HG02763 (cell line): ENCODE measurements at regions not wholly inside any gene's neighbourhood (a gene's known extent, or its start where the extent isn't known, plus 50 kb on each side); places are given as distances from the start of the nearest gene placed in this dataset.
"Not testable (repeated sequence)": the region's sequence is repeated elsewhere in the genome, so short reads cannot be mapped to it uniquely, and the experiment has no call there.

ENCODE experiments used
- ATAC-seq: cut with Tn5 transposase; IDR thresholded peaks from one replicate; pipeline ENCODE4 v1.9.1; 2021; ENCODE audit warnings: mild to moderate bottlenecking, moderate library complexity; ENCODE audit not compliant: unreplicated experiment

DNA sequence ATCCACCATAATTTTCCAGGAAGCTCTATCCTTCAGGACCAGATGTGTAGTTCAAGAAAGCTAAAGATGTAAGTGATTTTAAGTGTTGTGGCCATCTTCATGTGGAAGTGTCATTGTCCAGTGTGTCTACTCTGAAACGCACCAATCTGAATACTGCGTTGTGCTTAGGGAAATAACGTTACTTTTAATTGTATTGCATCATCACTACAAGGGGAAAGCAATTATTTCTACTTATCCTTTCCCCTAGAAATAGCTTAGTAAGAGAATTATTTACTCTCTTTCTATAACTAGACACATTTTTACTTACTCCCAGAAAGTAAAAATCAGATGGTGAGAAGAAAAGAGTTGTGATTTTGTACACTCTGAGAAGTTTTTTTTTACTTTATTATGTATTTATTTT lies 102.4 kb upstream of the DLGAP1 start:
- no peak for ATAC-seq

DNA sequence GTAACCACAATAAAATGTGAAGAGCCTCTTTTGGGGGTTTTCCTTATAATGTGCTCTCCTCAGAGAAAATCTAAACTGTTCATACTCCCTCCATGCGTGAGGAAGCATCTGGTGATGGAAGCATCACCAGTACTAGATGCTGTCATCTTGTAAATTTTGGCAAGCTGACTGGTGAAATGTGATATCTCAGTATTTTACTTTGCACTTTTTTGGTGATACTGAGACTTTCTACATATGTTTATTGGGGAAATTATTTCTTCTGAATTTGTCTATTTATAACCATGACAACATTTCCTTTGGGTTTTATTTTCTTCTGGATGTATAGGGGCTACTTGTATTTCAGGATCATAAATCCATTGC lies 95.9 kb upstream of the DLGAP1 start:
- ATAC-seq, result no peak

DNA sequence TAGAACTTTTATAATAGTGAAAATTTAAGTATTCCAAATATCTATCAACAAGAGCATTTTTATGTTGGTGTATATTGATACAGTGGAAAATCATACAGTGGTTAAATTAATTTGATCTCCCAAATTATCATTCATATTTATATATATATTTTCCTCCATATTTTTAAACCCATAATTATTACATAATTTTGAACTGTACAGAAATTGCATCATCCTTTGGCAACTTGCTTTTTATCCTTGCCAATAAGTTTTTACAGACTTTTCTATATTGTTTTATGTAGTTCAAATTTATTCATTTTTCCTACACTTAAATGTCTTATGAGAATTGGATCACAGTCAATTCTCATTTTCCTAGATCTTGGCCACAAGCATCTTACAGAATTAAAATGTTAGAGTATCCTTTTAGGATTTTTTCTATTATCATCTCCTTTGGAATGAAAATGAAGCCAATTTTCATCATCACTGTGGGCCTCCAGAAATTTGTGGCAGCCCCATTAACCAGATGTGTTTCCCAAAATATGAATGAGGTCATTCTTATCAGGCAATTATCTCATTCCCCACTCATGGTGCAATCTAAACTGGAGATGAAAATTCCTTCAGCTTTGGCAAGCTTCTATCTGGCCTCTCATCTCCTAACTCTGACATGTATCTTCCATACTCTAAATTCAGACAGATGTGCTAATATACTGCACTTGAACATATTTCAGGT lies 94.2 kb upstream of the DLGAP1 start:
- ATAC-seq, result no peak

DNA sequence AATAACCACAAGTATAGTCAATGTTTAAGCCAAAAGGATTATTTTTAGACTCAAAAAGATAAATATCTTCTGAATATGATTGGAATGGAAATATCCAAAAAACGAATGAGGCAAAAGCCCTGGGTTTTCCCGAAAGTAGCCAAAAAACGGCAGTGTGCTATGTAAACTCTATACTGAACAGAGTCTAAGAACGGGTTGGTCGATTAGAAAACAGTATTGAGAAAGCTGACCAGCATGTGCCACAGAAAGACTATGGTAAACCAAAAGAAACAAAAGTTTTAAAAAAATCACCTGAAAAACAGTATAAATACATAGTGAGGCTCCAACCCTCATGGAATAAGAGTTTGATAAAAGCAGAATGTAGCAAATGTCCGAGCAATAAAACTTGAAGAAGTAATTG lies 92.0 kb upstream of the DLGAP1 start:
- ATAC-seq, result no peak

DNA sequence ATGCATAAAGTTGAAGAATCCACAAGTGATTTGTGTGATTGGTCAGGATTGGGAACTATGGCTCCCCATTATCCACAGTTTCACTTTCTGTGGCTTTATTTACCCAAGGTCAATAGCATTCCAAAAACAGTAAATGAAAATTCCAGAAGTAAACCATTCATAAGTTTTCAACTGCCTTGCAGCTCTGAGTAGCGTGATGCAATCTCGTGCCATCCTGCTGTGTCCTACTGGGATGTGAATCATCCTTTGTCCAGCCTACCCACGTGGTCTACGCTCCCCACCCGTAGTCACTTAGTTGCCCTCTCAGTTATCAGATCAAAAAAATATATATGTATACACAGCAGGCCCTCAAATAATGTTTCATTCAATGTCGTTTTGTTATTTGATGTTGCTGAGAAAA lies 89.0 kb upstream of the DLGAP1 start:
- ATAC-seq, result no peak

DNA sequence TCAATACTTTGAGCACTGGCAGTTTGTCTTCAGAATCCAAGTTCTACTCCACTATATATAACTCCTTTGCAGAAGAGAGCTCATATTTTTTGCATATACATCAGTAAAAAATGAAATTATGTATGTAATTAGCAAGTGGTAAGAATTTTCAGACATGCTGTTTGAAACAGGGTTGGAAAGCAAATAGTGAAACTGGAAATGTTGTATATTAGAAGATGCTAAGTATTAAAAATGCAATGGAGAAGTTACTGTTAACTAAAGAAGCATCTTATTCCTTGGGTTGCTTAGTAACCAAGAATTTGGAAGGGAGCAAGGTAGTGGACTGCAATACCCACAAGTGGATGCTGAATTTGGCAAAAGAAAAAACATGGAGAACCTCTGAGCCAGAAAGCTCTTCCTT lies 88.6 kb upstream of the DLGAP1 start:
- no peak for ATAC-seq

DNA sequence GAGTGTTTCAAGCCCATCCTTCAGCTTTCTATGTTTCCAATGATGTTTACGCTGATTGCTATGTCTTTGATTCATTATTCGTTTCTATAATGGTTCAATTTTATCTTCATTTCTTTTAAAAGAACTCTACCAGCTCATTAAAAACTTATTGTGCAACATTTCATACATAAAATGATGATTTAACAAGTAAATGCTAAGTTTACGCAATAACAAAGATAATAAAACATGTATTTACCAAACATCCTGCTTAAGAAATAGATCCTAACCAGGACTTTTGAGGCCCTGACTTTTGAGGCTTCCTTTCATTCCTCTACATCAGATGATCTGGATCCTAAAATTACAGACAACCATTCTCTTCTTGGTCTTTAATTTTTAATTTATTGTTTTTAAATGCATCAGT lies 86.5 kb upstream of the DLGAP1 start:
- no peak for ATAC-seq

DNA sequence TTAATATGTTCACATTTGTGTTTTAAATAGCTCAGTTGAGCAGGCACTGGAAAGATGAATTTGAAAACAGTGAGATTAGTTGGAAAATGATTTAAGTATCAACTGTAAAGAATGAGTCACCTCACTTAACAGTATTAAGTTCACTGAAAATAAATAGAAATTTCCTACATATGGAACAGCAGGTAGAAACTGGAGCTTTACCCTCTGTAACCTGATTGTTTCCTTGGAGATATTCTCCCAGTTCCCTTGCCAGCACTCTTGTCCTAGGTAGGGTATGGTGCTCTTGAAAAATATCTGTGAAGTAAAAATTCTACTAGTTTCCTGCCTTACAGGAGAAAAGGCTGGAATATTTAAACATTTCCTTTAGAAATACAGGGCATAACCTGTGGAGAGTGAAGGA lies 81.3 kb upstream of the DLGAP1 start:
- ATAC-seq, result no peak

DNA sequence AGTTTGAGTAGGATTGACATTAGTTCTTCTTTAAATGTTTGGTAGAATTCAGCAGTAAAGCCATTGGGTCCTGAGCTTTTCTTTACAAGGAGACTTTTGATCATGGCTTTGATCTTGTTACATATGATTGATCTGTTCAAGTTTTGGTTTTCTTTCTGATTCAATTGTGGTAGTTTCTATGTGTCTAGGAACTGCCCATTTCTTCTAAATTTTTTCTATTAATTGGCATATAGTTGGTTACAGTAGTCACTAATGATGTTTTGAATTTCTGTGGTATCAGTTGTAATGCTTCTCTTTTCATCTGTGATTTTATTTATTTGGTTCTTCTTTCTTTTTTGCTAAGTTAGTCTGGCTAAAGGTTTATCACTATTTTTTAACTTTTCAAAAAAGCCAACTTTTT lies 73.3 kb upstream of the DLGAP1 start:
- ATAC-seq, result no peak

DNA sequence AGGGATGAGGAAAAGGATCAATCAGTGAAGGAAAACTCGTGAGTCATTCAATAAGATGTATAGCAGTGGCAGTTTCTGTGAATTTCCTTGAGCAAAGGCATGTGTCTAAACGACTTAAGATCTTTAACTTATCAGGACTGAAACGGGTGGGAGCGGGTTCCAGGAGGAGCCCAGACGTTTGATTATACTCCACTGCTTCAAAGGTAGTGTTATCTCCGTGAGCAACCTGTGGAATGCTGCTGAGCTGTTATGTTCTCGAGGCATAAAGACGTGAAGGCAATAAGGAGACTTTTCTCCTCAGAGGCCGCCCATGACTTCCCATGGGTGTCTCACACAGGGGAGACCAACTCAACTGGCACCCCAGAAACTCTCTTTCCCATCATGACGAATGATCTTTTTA lies 72.7 kb upstream of the DLGAP1 start:
- ATAC-seq, result not testable (repeated sequence)

DNA sequence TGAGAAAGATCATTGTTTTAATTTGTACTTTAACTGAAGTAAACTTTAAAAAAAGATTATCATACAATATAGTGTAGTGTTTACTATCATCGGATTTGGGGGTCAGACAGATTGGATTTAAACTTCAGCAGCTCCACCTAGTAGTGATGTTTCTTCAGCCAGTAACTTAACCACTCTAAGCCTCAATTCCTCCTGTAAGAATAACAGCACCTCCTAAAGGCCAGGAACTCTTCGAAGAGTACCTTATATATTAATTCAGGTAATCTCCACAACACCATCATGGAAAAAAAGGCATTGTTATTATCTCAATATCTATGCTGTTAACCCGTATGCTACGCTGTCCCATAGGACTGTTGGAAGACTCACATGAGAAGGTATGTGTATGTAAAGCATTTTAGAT lies 69.0 kb upstream of the DLGAP1 start:
- no peak for ATAC-seq

DNA sequence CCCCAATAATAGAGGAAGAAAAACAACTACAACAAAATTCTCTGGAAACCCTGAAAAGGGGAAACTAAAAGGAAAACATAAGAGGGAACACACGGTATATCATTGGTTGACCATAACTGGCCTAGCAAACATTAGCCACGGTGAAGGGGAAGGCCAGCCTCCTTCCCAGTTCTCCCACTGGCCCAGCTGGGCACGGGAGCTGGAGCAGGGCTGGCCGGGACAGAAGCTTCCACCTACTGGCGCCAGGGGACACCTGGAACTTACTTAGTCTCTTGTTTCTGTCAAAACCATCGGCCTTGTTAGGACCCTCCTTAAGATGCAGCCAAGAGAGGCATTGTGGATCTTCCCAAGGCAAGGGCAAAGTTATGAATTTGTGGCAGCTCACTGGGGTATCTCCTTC lies 56.1 kb upstream of the DLGAP1 start:
- ATAC-seq, result no peak

DNA sequence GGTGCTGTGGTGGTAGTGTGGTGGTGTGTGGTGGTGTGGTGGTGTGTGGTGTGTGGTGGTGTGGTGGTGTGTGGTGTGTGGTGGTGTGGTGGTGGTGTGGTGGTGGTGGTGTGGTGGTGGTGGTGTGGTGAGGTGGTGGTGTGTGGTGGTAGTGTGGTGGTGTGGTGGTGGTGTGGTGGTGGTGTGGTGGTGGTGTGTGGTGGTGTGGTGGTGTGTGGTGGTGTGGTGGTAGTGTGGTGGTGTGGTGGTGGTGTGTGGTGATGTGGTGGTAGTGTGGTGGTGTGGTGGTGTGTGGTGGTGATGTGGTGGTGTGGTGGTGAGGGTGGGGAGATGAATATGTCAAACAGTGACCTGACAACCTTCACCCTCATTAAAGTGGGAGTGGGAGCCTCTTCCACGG lies 55.6 kb upstream of the DLGAP1 start:
- ATAC-seq, result no peak

DNA sequence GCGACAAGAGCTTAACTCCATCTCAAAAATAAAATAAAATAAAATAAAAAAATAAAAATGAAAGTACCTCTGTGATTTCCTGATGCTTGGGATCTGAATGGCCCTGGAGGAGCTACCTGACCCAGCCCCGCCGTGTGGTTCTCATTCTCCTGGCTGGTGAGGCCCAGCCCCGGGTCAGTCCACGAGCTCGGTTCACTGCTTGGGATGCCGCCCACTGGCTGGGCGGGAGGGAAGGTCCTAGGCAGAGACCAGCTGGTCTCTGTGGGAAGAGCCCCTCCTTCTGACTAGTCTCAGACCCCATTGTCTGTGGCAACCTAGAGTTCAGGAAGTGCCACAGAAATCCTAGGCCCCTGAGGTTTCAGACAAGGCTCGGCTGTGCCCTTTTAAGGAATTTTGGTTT lies 55.1 kb upstream of the DLGAP1 start:
- no peak for ATAC-seq
